ENCODE measurements at regions not wholly inside any gene's neighbourhood (a gene's known extent, or its start where the extent isn't known, plus 50 kb on each side); places are given as distances from the start of the nearest gene placed in this dataset.

GRCh38 chr18:68525091-68525490 lies 189.8 kb downstream of the TMX3 start:
- TF ChIP-seq CTCF (IDR thresholded peaks at IDR 0.05) (no peak), POLR2AphosphoS5 (IDR thresholded peaks at IDR 0.05) (no peak)
